ENCODE measurements at regions not wholly inside any gene's neighbourhood (a gene's known extent, or its start where the extent isn't known, plus 50 kb on each side); places are given as distances from the start of the nearest gene placed in this dataset.
A peak's percentile ranks its signal among the peaks of the same experiment; 100 is the strongest.

DNA sequence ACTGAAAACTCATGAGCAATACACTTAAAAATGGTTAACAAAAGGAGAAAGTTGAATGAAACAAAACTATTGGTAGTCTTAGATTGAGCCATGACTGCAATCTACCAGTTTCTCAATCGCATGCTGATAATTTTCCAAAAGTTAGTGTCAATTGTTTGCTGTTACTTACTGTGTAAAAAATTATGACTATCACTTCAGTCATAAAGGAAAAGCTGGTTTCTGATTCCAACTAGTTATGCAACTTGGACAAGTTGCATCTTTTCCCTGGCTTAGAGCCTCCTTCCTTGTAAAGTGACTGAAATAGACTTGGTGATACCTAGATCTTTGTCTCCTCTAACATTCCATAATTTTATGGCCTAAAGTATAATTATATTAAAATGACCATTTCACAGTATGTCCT lies 88.3 kb upstream of the PAK5 start:
- TF ChIP-seq CTCF (IDR thresholded peaks at IDR 0.05) = no peak
- Histone ChIP-seq H3K4me1 (no peaks in the 10 kb centered on the region), H3K9me3 (no peaks in the 10 kb centered on the region), H3K27ac (no peak overlapping the region), H3K4me3 (no peak overlapping the region), H3K27me3 (no peaks in the 10 kb centered on the region), H3K36me3 (no peaks in the 10 kb centered on the region)
- DNase-seq = peak in 2 of 4 donors; percentile 16 to 54
- no peak for ATAC-seq
- intact Hi-C loops (cut with DNase I) = no loop called here

GRCh38 chr20:9926476-9926875 lies 87.6 kb upstream of the PAK5 start:
- Histone ChIP-seq H3K4me3 (no peak overlapping the region), H3K4me1 (no peaks in the 10 kb centered on the region), H3K9me3 (no peaks in the 10 kb centered on the region), H3K27ac (no peak overlapping the region), H3K27me3 (no peaks in the 10 kb centered on the region), H3K36me3 (no peaks in the 10 kb centered on the region)
- no peak for TF ChIP-seq CTCF (IDR thresholded peaks at IDR 0.05)
- intact Hi-C loops (cut with DNase I) = no loop called here
- ATAC-seq (no peak), DNase-seq (no peak)

- ATAC-seq (no peak), DNase-seq (no peak)
- no peaks in the 10 kb centered on the region for H3K4me1 ChIP-seq
- H3K4me3 ChIP-seq = no peak overlapping the region
- TF ChIP-seq CTCF (IDR thresholded peaks at IDR 0.05) = no peak
- no peaks in the 10 kb centered on the region for H3K36me3 ChIP-seq
- H3K27me3 ChIP-seq = no peaks in the 10 kb centered on the region
- intact Hi-C loops (cut with DNase I) = no loop called here
- H3K27ac ChIP-seq = no peak overlapping the region
- no peaks in the 10 kb centered on the region for H3K9me3 ChIP-seq
Observed at GRCh38 chr20:9926007-9926406, 87.1 kb upstream of the PAK5 start.

DNA sequence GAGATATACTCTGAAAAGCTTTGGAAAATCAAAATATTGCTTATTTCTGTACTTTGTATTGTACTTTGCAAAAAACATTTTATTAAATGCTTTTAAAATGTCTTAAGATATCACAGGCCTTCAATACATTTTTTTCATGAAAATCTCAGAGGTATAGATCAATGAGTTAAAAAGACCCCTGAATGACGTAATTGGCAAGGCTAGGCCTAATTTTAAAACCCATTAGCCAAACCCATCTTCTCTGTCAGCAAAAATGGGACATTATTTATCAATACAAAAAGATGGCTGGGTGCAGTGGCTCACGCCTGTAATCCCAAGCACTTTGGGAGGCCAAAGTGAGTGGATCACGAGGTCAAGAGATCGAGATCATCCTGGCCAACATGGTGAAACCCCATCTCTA lies 84.8 kb upstream of the PAK5 start:
- Histone ChIP-seq H3K4me3 (no peak overlapping the region), H3K27me3 (no peaks in the 10 kb centered on the region), H3K9me3 (no peaks in the 10 kb centered on the region), H3K4me1 (no peaks in the 10 kb centered on the region), H3K36me3 (no peaks in the 10 kb centered on the region), H3K27ac (no peak overlapping the region)
- intact Hi-C loops (cut with DNase I) = no loop called here
- no peak for DNase-seq
- TF ChIP-seq CTCF (IDR thresholded peaks at IDR 0.05) = no peak
- ATAC-seq = no peak

DNA sequence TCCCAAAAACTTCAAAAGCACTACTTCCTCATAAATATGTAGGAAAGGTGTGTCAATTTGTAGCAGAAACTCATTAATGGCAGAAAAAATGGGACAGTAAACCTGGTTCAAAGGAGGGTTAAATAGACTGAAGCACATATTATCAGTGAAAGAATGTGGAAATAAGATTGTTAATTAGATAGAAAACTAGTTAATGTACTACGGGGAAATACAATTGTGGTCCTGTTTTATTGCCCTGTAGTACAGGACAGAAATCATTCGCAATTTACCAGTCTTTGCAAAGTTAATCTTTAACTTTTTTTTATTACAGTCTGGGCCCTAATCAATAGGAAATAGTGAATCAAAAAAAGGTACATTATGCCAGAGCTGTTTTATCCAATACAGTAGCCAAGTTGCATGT lies 82.0 kb upstream of the PAK5 start:
- no peaks in the 10 kb centered on the region for H3K27me3 ChIP-seq
- no peak for DNase-seq
- H3K9me3 ChIP-seq = no peaks in the 10 kb centered on the region
- no peak for TF ChIP-seq CTCF (IDR thresholded peaks at IDR 0.05)
- no peak overlapping the region for H3K4me3 ChIP-seq
- no peak for ATAC-seq
- intact Hi-C loops (cut with DNase I) = no loop called here
- H3K36me3 ChIP-seq = no peaks in the 10 kb centered on the region
- H3K27ac ChIP-seq = no peak overlapping the region
- H3K4me1 ChIP-seq = no peaks in the 10 kb centered on the region

Data from left lung (tissue), 4 donors.